CD14-positive monocyte (primary cell): ENCODE measurements at regions not wholly inside any gene's neighbourhood (a gene's known extent, or its start where the extent isn't known, plus 50 kb on each side); places are given as distances from the start of the nearest gene placed in this dataset.

Experiments
- DNase-seq, 3 donors: peaks; one replicate each; pipeline ENCODE4 v3.0.0-alpha.2; 2011 to 2022
- H2AFZ ChIP-seq: 2 replicates; pipeline ENCODE4 v1.6.0; 2012; ENCODE audit warnings: mild to moderate bottlenecking, low read depth, low read length, inconsistent platforms; ENCODE audit not compliant: insufficient read depth, poor library complexity, severe bottlenecking
- H3K27ac ChIP-seq, 2 donors: 1 replicate in 1 of 2; 2 replicates in 1 of 2; pipeline ENCODE4 v1.5.1; 2012 to 2013; ENCODE audit warnings: low read length in 2 of 2, control low read depth in 1 of 2, inconsistent platforms in 1 of 2, low read depth in 1 of 2, mild to moderate bottlenecking in 1 of 2
- H3K27me3 ChIP-seq, 2 donors: one replicate each; pipeline versions ENCODE4 v1.6.0 to v1.6.1; 2011 to 2013; ENCODE audit warnings: low read length in 2 of 2; ENCODE audit not compliant: control insufficient read depth in 2 of 2, insufficient read depth in 2 of 2
- H3K36me3 ChIP-seq, 2 donors: replicated peaks in 1 of 2; 1 replicate in 1 of 2; 2 replicates in 1 of 2; pipeline versions ENCODE4 v1.5.1 to v1.6.1; 2012 to 2013; ENCODE audit warnings: low read length in 2 of 2, control low read depth in 1 of 2, inconsistent platforms in 1 of 2, mild to moderate bottlenecking in 1 of 2; ENCODE audit not compliant: insufficient read depth in 2 of 2, control insufficient read depth in 1 of 2
- H3K4me1 ChIP-seq, 2 donors: 1 replicate in 1 of 2; 2 replicates in 1 of 2; pipeline versions ENCODE4 v1.5.1 to v1.6.1; 2012 to 2013; ENCODE audit warnings: low read length in 2 of 2, control low read depth in 1 of 2, inconsistent platforms in 1 of 2, mild to moderate bottlenecking in 1 of 2, moderate library complexity in 1 of 2; ENCODE audit not compliant: insufficient read depth in 2 of 2, control insufficient read depth in 1 of 2
- H3K4me2 ChIP-seq: replicated peaks from 2 replicates; pipeline ENCODE3; 2012; ENCODE audit warnings: low read length, moderate library complexity, mild to moderate bottlenecking; ENCODE audit not compliant: poor library complexity, severe bottlenecking; ENCODE audit errors: extremely low read depth
- H3K4me3 ChIP-seq, 3 experiments: fragments of 200-600 bp in 1 of 3; sonication (generic) in 1 of 3; replicated peaks in 1 of 3; 1 replicate in 2 of 3; 2 replicates in 1 of 3; pipeline ENCODE4 v1.5.1; 2011 to 2013; ENCODE audit warnings: low read length in 3 of 3, mild to moderate bottlenecking in 3 of 3, control low read depth in 2 of 3, low read depth in 2 of 3, inconsistent platforms in 1 of 3, moderate library complexity in 1 of 3
- H3K79me2 ChIP-seq: 2 replicates; pipeline ENCODE4 v1.6.0; 2012; ENCODE audit warnings: mild to moderate bottlenecking, control low read depth, inconsistent platforms, low read length, moderate library complexity; ENCODE audit not compliant: insufficient read depth
- H3K9ac ChIP-seq: 2 replicates; pipeline ENCODE4 v1.6.0; 2017; ENCODE audit warnings: low read length, mild to moderate bottlenecking; ENCODE audit not compliant: insufficient read depth, poor library complexity, severe bottlenecking
- H3K9me3 ChIP-seq, 2 donors: replicated peaks in 1 of 2; 1 replicate in 1 of 2; 2 replicates in 1 of 2; pipeline versions ENCODE4 v1.5.1 to v1.6.1; 2012 to 2013; ENCODE audit warnings: low read length in 2 of 2, control low read depth in 1 of 2; ENCODE audit not compliant: control insufficient read depth in 1 of 2, insufficient read depth in 1 of 2
- H4K20me1 ChIP-seq: 2 replicates; pipeline ENCODE4 v1.6.0; 2012; ENCODE audit warnings: mild to moderate bottlenecking, low read length, control low read depth, moderate library complexity; ENCODE audit not compliant: insufficient read depth
- H3K27ac Mint-ChIP-seq, 7 donors: one replicate each; pipeline ENCODE4 v1.8.0; 2020; ENCODE audit warnings: mild to moderate bottlenecking in 7 of 7, mixed read lengths in 7 of 7, moderate library complexity in 6 of 7, inconsistent platforms in 2 of 7
- H3K27me3 Mint-ChIP-seq, 3 donors: one replicate each; pipeline ENCODE4 v1.8.0; 2021 to 2022; ENCODE audit warnings: low read depth in 3 of 3, mild to moderate bottlenecking in 3 of 3, mixed read lengths in 3 of 3, moderate library complexity in 3 of 3, inconsistent platforms in 1 of 3
- H3K36me3 Mint-ChIP-seq, 2 donors: one replicate each; pipeline ENCODE4 v1.8.0; 2020; ENCODE audit warnings: mixed read lengths in 2 of 2, inconsistent platforms in 1 of 2, mild to moderate bottlenecking in 1 of 2
- H3K4me1 Mint-ChIP-seq: one replicate; pipeline ENCODE4 v1.8.0; 2020; ENCODE audit warnings: mild to moderate bottlenecking, mixed read lengths
- H3K4me3 Mint-ChIP-seq, 2 donors: one replicate each; pipeline ENCODE4 v1.8.0; 2020; ENCODE audit warnings: mild to moderate bottlenecking in 2 of 2, mixed read lengths in 2 of 2, moderate library complexity in 1 of 2
- H3K9me3 Mint-ChIP-seq, 7 donors: one replicate each; pipeline ENCODE4 v1.8.0; 2020 to 2022; ENCODE audit warnings: mixed read lengths in 7 of 7, mild to moderate bottlenecking in 6 of 7, moderate library complexity in 6 of 7, inconsistent platforms in 2 of 7
- WGBS: methylation state at CpG from one replicate; pipeline ENCODE4 v1.1.5; 2013; ENCODE audit warnings: missing lambda C conversion rate; ENCODE audit not compliant: insufficient coverage; 5-methylcytosine and 5-hydroxymethylcytosine counted together
- intact Hi-C, 2 donors: fragments of 100-400 bp; cut with micrococcal nuclease; formaldehyde crosslinking; loops; one replicate each; pipeline versions ENCODE4 v1.15.0 to v1.15.1; 2023
- TF ChIP-seq, protein P1 (sequence below): fragments of 200-600 bp; IDR thresholded peaks from one replicate; pipeline ENCODE4 v1.8.0; 2022; ENCODE audit warnings: antibody characterized with exemption, mild to moderate bottlenecking

DNA sequence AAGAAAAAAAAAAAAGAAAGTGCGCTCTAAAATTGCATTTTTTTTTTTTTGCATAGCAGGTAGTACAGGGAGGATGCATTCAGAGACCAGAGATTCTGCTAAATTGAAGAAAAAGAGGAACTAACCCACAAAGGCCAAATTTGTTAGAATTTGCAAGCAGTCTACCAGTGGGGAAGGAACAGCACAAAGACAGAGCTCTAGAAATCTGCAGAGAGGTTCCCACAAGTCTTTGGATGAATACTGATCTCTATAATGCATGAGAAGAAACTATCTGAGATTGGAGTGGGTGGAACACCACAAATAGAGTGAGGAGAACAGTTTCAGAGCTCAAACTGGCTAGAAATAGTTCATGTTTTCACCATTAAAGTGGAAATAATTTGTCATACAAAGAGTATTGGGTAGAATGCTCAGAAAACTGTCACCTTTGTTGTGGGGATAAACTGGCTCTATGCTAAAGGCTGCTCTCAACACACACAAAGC is 79.6 kb upstream of the AHI1 start:
- H3K9me3 Mint-ChIP-seq: peaks cover 0 to 2% (median 0%) of the 10 kb centered on the region in 7 donors
- Histone ChIP-seq H3K79me2 (no peaks in the 10 kb centered on the region), H3K4me1 (no peaks in the 10 kb centered on the region), H3K4me2 (no peak overlapping the region), H3K4me3 (no peak overlapping the region), H4K20me1 (no peaks in the 10 kb centered on the region), H3K36me3 (no peaks in the 10 kb centered on the region), H3K9ac (no peak overlapping the region), H3K9me3 (no peaks in the 10 kb centered on the region), H2AFZ (no peak overlapping the region), H3K27me3 (no peaks in the 10 kb centered on the region), H3K27ac (no peak overlapping the region)
- no peak overlapping the region for H3K4me3 Mint-ChIP-seq
- no peak for DNase-seq
- H3K27ac Mint-ChIP-seq: peak overlapping the region in 1 of 7 donors; percentile 8
- no CpG with 5 or more reads among the region's 1 CpG for WGBS
- no peaks in the 10 kb centered on the region for H3K4me1 Mint-ChIP-seq
- TF ChIP-seq, protein P1, sequence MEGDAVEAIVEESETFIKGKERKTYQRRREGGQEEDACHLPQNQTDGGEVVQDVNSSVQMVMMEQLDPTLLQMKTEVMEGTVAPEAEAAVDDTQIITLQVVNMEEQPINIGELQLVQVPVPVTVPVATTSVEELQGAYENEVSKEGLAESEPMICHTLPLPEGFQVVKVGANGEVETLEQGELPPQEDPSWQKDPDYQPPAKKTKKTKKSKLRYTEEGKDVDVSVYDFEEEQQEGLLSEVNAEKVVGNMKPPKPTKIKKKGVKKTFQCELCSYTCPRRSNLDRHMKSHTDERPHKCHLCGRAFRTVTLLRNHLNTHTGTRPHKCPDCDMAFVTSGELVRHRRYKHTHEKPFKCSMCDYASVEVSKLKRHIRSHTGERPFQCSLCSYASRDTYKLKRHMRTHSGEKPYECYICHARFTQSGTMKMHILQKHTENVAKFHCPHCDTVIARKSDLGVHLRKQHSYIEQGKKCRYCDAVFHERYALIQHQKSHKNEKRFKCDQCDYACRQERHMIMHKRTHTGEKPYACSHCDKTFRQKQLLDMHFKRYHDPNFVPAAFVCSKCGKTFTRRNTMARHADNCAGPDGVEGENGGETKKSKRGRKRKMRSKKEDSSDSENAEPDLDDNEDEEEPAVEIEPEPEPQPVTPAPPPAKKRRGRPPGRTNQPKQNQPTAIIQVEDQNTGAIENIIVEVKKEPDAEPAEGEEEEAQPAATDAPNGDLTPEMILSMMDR: no peak
- no peaks in the 10 kb centered on the region for H3K36me3 Mint-ChIP-seq
- peaks cover 0 to 1% (median 0%) of the 10 kb centered on the region in 3 donors for H3K27me3 Mint-ChIP-seq
- intact Hi-C loops: no loop called here

DNA sequence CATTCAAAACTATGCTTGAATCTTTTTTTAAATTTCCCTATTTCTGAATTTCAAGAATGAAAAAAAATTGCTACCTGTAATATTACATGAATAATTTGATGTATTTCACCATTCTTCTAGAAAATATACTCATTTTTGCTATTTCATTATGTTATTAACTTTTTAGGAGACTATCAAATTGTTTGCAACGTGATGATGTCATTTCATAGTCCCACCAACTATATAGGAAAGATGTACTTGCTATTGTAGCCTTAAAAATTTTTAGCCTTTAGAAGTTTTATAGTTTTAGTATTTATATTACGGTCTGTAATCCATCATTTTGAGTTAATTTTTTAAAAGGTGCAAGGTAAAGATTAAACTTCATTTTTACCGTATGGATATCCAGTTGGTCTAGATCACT is 81.4 kb upstream of the AHI1 start:
- Histone ChIP-seq H3K9me3 (no peaks in the 10 kb centered on the region), H3K36me3 (no peaks in the 10 kb centered on the region), H3K4me1 (no peaks in the 10 kb centered on the region), H3K27me3 (no peaks in the 10 kb centered on the region), H3K4me2 (no peak overlapping the region), H2AFZ (no peak overlapping the region), H3K27ac (no peak overlapping the region), H4K20me1 (no peaks in the 10 kb centered on the region), H3K9ac (no peak overlapping the region), H3K4me3 (no peak overlapping the region), H3K79me2 (no peaks in the 10 kb centered on the region)
- Mint-ChIP-seq H3K27ac (no peak overlapping the region), H3K9me3 (no peaks in the 10 kb centered on the region), H3K4me1 (no peaks in the 10 kb centered on the region), H3K36me3 (no peaks in the 10 kb centered on the region), H3K4me3 (no peak overlapping the region), H3K27me3 (peaks cover 0 to 1% (median 0%) of the 10 kb centered on the region in 3 donors)
- no CpG with 5 or more reads among the region's 3 CpGs for WGBS
- TF ChIP-seq, protein P1: no peak
- DNase-seq: no peak
- intact Hi-C loops: no loop called here
